GM13976 (cell line): ENCODE measurements at regions not wholly inside any gene's neighbourhood (a gene's known extent, or its start where the extent isn't known, plus 50 kb on each side); places are given as distances from the start of the nearest gene placed in this dataset.

Source experiments
- DNase-seq: peaks from one replicate; pipeline ENCODE4 v3.0.0; 2012; ENCODE audit warnings: low spot score
- CTCF ChIP-seq: IDR thresholded peaks from 2 replicates; pipeline ENCODE4 v1.5.1; 2012; ENCODE audit warnings: borderline replicate concordance, mild to moderate bottlenecking; ENCODE audit not compliant: insufficient read depth; ENCODE audit errors: extremely low read depth, missing control alignments, control extremely low read depth
- in situ Hi-C: fragments of 300-500 bp; cut with MboI; formaldehyde crosslinking; loops from one replicate; pipeline ENCODE4 v1.12.0; 2022; ENCODE audit warnings: low sequenced_read_pairs, mixed read lengths, inconsistent platforms; ENCODE audit not compliant: unreplicated experiment

- in situ Hi-C loops: no loop called here
- no peak for DNase-seq
- TF ChIP-seq CTCF: no peak
These were observed 222.1 kb downstream of the SOX9 start for GRCh38 chr17:72342627-72343527.

- no peak for TF ChIP-seq CTCF
- no peak for DNase-seq
- in situ Hi-C loops: no loop called here
These were observed 223.1 kb downstream of the SOX9 start for GRCh38 chr17:72343911-72344310.

GRCh38 chr17:72344613-72345012, 223.8 kb downstream of the SOX9 start:
- DNase-seq: no peak
- TF ChIP-seq CTCF: no peak
- in situ Hi-C loops: no loop called here

GRCh38 chr17:72345088-72345487, 224.3 kb downstream of the SOX9 start:
- in situ Hi-C loops: no loop called here
- TF ChIP-seq CTCF: no peak
- no peak for DNase-seq

GRCh38 chr17:72345536-72345935, 224.7 kb downstream of the SOX9 start:
- TF ChIP-seq CTCF: no peak
- no peak for DNase-seq
- in situ Hi-C loops: no loop called here

GRCh38 chr17:72346306-72346705, 225.5 kb downstream of the SOX9 start:
- in situ Hi-C loops: no loop called here
- no peak for TF ChIP-seq CTCF
- DNase-seq: no peak

- TF ChIP-seq CTCF: no peak
- no peak for DNase-seq
- in situ Hi-C loops: no loop called here
These were observed 228.2 kb downstream of the SOX9 start for GRCh38 chr17:72349011-72349410.
